ENCODE measurements at regions not wholly inside any gene's neighbourhood (a gene's known extent, or its start where the extent isn't known, plus 50 kb on each side); places are given as distances from the start of the nearest gene placed in this dataset.

DNA sequence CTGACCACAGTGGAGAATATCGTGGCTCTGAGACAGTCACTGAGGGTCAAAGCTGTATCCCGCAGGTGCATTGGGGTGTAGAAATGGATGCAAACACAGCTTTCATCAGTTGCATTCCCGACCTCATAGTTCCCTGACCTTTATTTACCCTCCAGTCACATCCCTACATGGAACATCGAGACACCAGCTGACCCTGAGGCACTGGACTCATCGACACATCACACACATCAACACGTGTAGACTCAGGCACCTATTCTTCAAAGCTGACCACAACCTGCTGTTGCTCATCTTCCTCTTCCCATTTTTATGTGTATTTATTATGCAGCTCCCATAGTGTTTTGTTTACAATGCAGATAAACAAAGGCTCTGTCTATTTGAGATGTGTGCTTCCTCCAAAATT is 396.9 kb upstream of the NRP1 start:
- H3K4me3 ChIP-seq (ENCODE audit: low read length, poor library complexity, severe bottlenecking), result no peak overlapping the region
- H3K4me2 ChIP-seq (ENCODE audit: low read depth, low read length, poor library complexity, severe bottlenecking), result no peak overlapping the region
- H3K79me2 ChIP-seq (ENCODE audit: insufficient read depth, low read length), result no peaks in the 10 kb centered on the region
- no peaks in the 10 kb centered on the region for H3K36me3 ChIP-seq (ENCODE audit: insufficient read depth, low read length)
- TF ChIP-seq EZH2phosphoT487 (IDR thresholded peaks at IDR 0.05; ENCODE audit: borderline replicate concordance), result no peak
- TF ChIP-seq, protein P1, sequence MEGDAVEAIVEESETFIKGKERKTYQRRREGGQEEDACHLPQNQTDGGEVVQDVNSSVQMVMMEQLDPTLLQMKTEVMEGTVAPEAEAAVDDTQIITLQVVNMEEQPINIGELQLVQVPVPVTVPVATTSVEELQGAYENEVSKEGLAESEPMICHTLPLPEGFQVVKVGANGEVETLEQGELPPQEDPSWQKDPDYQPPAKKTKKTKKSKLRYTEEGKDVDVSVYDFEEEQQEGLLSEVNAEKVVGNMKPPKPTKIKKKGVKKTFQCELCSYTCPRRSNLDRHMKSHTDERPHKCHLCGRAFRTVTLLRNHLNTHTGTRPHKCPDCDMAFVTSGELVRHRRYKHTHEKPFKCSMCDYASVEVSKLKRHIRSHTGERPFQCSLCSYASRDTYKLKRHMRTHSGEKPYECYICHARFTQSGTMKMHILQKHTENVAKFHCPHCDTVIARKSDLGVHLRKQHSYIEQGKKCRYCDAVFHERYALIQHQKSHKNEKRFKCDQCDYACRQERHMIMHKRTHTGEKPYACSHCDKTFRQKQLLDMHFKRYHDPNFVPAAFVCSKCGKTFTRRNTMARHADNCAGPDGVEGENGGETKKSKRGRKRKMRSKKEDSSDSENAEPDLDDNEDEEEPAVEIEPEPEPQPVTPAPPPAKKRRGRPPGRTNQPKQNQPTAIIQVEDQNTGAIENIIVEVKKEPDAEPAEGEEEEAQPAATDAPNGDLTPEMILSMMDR (conservative IDR thresholded peaks at IDR 0.05; ENCODE audit: low read length), result no peak
- no peak overlapping the region for H3K9ac ChIP-seq (ENCODE audit: low read depth, low read length, poor library complexity, severe bottlenecking)
- H3K9me2 ChIP-seq (replicated peaks; ENCODE audit: low read depth, low read length), result no peaks in the 10 kb centered on the region
- H3K4me1 ChIP-seq (ENCODE audit: insufficient read depth, low read length, poor library complexity, severe bottlenecking), result no peaks in the 10 kb centered on the region
- H2AFZ ChIP-seq (ENCODE audit: low read length), result no peak overlapping the region
- H3F3A ChIP-seq (ENCODE audit: low read depth), result no peaks in the 10 kb centered on the region
- H3K9me3 ChIP-seq (ENCODE audit: insufficient read depth, low read depth, low read length), result no peaks in the 10 kb centered on the region
- H3K27me3 ChIP-seq (ENCODE audit: insufficient read depth, low read length, poor library complexity, severe bottlenecking), result no peaks in the 10 kb centered on the region
- H4K20me1 ChIP-seq (ENCODE audit: insufficient read depth, low read length, poor library complexity, severe bottlenecking), result no peaks in the 10 kb centered on the region

DNA sequence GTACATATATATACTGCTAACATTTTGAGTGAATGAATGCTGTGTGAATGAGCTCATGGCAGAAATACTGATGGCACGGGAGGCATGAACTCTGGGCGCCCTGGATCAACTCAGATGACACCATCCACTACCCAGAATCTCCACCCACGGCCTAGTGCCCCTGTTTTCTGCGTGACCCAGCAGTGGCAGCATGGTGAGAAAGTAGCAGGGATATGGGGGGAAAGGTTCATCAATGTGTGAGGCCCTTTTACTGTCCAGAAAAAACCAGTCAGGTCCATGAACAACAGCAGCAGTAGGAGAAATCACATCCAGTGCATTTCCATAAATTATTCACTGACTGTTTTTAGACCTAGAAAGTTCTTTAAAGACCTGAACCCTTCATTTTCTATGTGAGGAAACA is 391.0 kb upstream of the NRP1 start:
- TF ChIP-seq, protein P1 (conservative IDR thresholded peaks at IDR 0.05; ENCODE audit: low read length), result no peak
- TF ChIP-seq EZH2phosphoT487 (IDR thresholded peaks at IDR 0.05; ENCODE audit: borderline replicate concordance), result no peak
- Histone ChIP-seq H3K4me1 (ENCODE audit: insufficient read depth, low read length, poor library complexity, severe bottlenecking) (no peaks in the 10 kb centered on the region), H3K79me2 (ENCODE audit: insufficient read depth, low read length) (no peaks in the 10 kb centered on the region)

DNA sequence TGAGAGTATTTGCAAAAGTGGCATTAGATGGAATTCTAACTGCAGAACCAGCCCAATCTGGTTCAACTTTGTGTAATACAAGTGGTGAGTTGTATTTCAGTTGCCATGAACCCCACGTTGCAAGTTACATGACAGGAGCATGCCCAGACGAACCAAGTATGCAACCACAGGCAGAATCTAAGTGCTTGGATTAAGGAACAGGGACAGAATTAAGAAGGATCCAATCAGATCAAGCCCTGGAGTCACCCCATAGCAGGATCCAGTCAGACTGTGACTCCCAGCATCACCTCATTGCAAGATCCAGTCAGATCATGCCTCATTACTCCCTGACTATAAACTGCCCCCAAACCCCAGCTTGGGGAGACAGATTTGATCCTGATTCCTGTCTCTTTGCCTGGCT is 388.7 kb upstream of the NRP1 start:
- no peaks in the 10 kb centered on the region for H3K4me1 ChIP-seq (ENCODE audit: insufficient read depth, low read length, poor library complexity, severe bottlenecking)
- no peaks in the 10 kb centered on the region for H3K36me3 ChIP-seq (ENCODE audit: insufficient read depth, low read length)
- no peak overlapping the region for H2AFZ ChIP-seq (ENCODE audit: low read length)
- H3K9ac ChIP-seq (ENCODE audit: low read depth, low read length, poor library complexity, severe bottlenecking), result no peak overlapping the region
- no peak for TF ChIP-seq EZH2phosphoT487 (IDR thresholded peaks at IDR 0.05; ENCODE audit: borderline replicate concordance)
- TF ChIP-seq, protein P1 (conservative IDR thresholded peaks at IDR 0.05; ENCODE audit: low read length), result no peak
- no peaks in the 10 kb centered on the region for H4K20me1 ChIP-seq (ENCODE audit: insufficient read depth, low read length, poor library complexity, severe bottlenecking)
- H3K9me2 ChIP-seq (replicated peaks; ENCODE audit: low read depth, low read length), result no peaks in the 10 kb centered on the region
- H3F3A ChIP-seq (ENCODE audit: low read depth), result no peaks in the 10 kb centered on the region
- H3K27me3 ChIP-seq (ENCODE audit: insufficient read depth, low read length, poor library complexity, severe bottlenecking), result no peaks in the 10 kb centered on the region
- H3K79me2 ChIP-seq (ENCODE audit: insufficient read depth, low read length), result no peaks in the 10 kb centered on the region
- H3K4me2 ChIP-seq (ENCODE audit: low read depth, low read length, poor library complexity, severe bottlenecking), result no peak overlapping the region
- H3K4me3 ChIP-seq (ENCODE audit: low read length, poor library complexity, severe bottlenecking), result no peak overlapping the region
- no peaks in the 10 kb centered on the region for H3K9me3 ChIP-seq (ENCODE audit: insufficient read depth, low read depth, low read length)

More for the DNA sequence above, 391.0 kb upstream of the NRP1 start:
- Histone ChIP-seq H3K9me3 (ENCODE audit: insufficient read depth, low read depth, low read length) (no peaks in the 10 kb centered on the region), H3K4me3 (ENCODE audit: low read length, poor library complexity, severe bottlenecking) (no peak overlapping the region), H3K9me2 (replicated peaks; ENCODE audit: low read depth, low read length) (no peaks in the 10 kb centered on the region), H3K36me3 (ENCODE audit: insufficient read depth, low read length) (no peaks in the 10 kb centered on the region), H2AFZ (ENCODE audit: low read length) (no peak overlapping the region), H3K27me3 (ENCODE audit: insufficient read depth, low read length, poor library complexity, severe bottlenecking) (no peaks in the 10 kb centered on the region), H4K20me1 (ENCODE audit: insufficient read depth, low read length, poor library complexity, severe bottlenecking) (no peaks in the 10 kb centered on the region), H3K9ac (ENCODE audit: low read depth, low read length, poor library complexity, severe bottlenecking) (no peak overlapping the region), H3F3A (ENCODE audit: low read depth) (no peaks in the 10 kb centered on the region), H3K4me2 (ENCODE audit: low read depth, low read length, poor library complexity, severe bottlenecking) (no peak overlapping the region)
